ENCODE measurements at regions not wholly inside any gene's neighbourhood (a gene's known extent, or its start where the extent isn't known, plus 50 kb on each side); places are given as distances from the start of the nearest gene placed in this dataset.
"Not testable (repeated sequence)": the region's sequence is repeated elsewhere in the genome, so short reads cannot be mapped to it uniquely, and the experiment has no call there.

DNA sequence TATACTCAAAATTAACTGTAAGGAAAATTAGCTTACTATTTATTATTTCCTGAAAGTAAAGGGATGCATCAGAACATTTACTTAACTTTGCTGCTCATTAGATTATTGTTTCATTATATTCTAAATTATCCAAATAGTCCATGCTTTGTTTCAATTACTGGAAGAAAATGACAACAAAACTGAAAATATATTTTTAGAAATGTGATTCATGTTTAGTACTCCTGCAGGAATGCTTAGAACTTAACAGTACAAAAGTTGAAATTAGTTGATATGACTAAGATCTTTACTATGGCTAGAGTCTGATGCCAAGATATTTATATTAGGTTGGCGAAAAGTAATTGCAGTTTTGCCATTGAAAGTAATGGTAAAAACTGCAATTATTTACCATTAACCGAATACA lies 660.5 kb upstream of the PABPC4L start:
- DNase-seq, result no peak

DNA sequence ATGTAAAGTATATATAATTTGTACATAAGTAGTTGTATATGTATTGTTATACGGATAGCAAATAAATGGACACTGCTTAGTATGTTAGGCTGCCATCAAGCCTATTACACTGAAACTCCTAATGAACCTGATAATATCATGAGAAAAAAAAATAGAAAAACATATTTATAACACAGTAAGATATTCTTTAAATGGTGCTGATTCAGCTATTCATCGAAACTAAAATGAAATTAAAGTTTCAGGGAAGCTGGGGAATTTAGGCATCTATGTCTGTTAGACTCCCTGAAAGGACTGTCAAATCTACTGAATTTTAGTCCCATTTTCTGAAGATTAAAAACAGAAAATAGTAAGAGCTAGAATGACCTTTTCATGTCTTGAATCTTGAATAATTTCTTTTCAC lies 647.1 kb upstream of the PABPC4L start:
- DNase-seq, result no peak

DNA sequence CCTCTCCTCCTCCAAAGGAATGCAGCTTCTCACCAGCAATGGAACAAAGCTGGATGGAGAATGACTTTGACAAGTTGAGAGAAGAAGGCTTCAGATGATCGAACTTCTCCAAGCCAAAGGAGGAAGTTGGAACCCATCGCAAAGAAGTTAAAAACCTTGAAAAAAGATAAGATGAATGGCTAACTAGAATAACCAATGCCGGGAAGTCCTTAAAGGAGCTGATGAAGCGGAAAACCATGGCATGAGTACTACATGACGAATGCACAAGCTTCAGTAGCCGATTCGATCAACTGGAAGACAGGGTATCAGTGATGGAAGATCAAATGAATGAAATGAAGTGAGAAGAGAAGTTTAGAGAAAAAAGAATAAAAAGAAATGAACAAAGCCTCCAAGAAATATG lies 629.2 kb upstream of the PABPC4L start:
- not testable (repeated sequence) for DNase-seq

DNA sequence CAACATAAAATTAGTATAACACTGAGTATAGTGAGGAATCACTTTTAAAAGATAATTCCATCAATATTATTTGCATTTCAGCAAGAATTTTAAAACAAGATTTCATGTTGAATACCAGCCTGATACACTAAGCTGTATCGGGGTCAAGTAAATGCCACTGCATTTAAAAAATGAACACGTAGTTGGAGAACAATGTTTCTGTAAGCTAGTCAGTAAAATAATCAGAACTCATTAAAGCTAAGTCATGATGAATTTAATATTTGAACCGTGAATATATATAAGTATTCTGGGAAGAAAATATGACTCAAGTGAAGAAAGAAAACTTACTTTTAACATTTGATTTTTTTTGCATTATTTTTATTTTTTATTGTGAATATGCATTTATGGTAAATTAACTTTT lies 611.0 kb upstream of the PABPC4L start:
- no peak for DNase-seq

- DNase-seq, result no peak
Observed at GRCh38 chr4:134807231-134807745, 605.7 kb upstream of the PABPC4L start.

- no peak for DNase-seq
Observed at GRCh38 chr4:134798573-134798972, 597.0 kb upstream of the PABPC4L start.

DNA sequence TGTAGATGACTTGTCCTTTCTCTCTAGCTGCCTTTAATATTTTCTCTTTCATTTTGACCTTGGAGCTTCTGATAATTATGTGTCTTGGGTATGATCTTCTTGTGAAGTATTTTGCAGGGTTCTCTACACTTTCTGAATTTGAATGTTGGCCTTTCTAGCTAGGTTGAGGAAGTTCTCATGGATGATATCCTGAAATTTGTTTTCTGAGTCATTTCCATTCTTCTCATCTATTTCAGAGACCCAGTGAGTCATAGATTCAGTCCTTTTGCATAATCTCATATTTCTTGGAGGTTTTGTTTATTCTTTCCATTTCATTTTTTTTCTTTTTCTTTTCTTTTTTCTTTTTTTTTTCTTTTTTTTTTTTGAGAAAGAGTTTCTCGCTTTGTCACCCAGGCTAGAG lies 585.7 kb upstream of the PABPC4L start:
- DNase-seq, result no peak

- DNase-seq, result no peak
Observed at GRCh38 chr4:134780244-134780643, 578.7 kb upstream of the PABPC4L start.

DNA sequence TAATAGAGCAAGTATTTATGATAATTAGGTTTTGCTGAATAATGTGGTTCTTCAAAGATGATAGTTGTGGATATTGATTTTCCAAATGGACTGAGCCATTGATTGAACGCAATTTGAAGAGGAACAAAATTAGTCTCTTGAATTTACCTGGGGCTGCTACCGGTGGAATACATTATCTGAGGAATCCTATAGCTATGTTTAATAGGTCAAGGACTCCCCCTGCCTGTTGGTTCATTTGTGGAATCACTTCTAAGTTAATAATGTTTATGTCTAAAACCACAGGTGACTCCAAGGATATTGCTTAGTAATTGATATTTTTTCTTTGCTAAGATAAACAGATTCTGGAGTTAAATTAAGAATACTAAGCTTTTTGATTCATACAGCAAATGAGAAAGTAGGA lies 576.0 kb upstream of the PABPC4L start:
- DNase-seq, result no peak

- DNase-seq, result no peak
Observed at GRCh38 chr4:134773497-134774000, 572.0 kb upstream of the PABPC4L start.

DNA sequence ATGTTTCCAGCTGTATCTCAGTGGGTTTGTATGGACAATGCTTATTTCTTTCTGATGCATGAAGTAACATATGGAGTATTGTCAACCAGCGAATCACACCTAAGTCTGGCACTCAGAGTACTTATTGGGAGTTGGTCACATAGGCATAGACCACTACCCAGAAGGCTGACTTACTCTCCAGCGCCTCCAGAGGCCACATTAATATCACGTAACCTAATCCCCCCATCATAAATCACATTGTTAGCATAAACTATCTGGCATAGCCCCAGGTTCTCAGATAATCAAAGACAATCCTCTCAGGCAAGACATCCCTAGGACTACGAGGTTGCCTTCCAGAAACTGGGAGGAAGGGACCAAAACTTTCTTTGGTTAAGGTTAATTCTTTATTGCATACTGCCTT lies 560.5 kb upstream of the PABPC4L start:
- no peak for DNase-seq

GRCh38 chr4:134756421-134756820 lies 554.8 kb upstream of the PABPC4L start:
- DNase-seq, result no peak

GRCh38 chr4:134754301-134755019 lies 552.9 kb upstream of the PABPC4L start:
- DNase-seq, result no peak

- DNase-seq, result no peak
Observed at GRCh38 chr4:134753390-134753789, 551.8 kb upstream of the PABPC4L start.

DNA sequence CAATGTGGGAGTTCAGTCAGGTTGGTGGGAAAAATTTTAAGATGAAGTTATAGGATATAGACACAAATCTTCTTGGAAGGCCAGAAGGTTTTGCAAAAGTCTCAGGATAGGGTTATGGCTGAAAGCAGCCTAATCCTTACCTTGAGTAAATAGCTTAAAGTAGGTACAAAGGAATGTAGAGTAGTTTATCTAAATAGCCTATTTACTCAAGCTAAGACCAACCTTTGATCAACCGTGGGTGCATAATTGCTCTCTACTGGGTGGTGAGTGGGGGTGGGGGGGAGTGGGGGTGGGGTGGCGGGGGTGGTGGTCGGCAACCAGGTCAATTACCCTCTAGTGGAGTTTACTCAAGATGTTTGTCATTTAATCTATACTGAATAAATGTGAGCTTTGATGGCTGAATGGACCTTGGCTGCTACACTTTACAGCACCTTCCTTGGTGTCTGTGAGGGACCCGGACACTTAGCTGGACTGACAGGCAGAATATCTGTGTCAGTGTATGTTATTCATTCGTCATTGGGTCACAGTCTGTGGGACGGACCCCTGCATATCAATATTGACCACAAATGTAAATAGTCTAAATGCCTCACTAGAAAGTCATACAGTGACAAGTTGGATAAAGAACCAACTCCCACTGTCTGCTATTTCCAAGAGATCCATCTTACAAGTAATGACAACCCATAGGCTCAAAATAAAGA lies 545.7 kb upstream of the PABPC4L start:
- no peak for DNase-seq

GRCh38 chr4:134740290-134740689 lies 538.7 kb upstream of the PABPC4L start:
- DNase-seq, result no peak

GRCh38 chr4:134735901-134736300 lies 534.3 kb upstream of the PABPC4L start:
- no peak for DNase-seq

- DNase-seq, result no peak
Observed at GRCh38 chr4:134727696-134728095, 526.1 kb upstream of the PABPC4L start.

DNA sequence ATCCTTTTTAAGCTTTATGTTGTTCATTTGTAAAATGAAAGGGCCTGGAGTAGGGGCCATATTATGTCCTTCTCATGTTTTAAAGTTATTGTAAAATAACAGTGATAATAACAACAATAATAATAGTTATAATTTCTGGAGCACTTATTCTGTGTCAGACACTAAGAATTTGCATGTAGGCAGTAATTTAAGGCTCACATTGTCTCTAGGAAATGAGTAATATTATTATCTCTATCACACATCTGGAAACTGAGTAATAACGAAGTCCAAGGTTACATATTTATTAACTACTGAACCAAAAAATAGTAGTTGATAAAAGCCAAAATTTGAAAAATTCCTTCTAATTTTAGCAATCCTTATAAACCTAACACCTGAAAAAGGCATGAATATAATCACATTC lies 520.7 kb upstream of the PABPC4L start:
- DNase-seq, result no peak

- no peak for DNase-seq
Observed at GRCh38 chr4:134720030-134720429, 518.4 kb upstream of the PABPC4L start.

DNA sequence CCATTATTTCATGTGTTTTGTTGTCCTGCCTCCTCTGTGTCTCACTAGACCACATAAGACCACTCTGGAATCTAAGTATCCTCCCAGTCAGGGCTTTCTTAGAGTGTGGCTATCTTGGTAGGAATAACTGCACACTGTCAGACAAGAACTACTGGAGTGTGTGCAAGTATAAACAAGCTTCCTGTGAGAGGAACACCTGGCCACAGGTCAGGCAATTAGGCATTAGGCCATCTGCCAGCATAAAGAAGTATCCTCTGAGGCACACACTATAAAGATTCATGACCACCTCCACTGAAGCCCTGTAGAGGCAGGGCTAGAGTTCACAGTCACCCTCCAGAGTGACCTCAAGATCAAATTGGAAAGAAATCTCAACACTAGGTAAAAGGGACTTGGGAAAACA lies 507.0 kb upstream of the PABPC4L start:
- no peak for DNase-seq

DNA sequence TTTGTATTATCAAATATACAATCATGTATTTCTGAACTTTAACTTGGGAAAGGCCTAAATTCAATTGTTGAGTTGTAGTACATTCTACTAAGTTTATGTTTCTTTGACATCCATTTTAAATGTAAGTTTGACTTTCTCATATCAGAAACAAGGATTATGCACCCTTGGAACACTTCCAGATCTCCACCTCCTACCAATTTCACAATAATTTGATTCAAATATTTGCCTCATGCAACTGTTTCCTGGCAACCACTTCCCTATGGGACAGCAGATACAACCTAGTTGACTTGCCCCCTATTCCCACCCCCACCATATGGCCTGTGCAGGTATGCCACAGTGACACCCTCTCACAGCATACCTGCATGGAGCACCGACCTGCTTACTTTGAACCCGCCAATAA lies 506.4 kb upstream of the PABPC4L start:
- DNase-seq, result no peak

- DNase-seq, result no peak
Observed at GRCh38 chr4:134702374-134702773, 500.8 kb upstream of the PABPC4L start.

GRCh38 chr4:134700251-134700650 lies 498.7 kb upstream of the PABPC4L start:
- DNase-seq, result no peak
